ENCODE measurements at regions not wholly inside any gene's neighbourhood (a gene's known extent, or its start where the extent isn't known, plus 50 kb on each side); places are given as distances from the start of the nearest gene placed in this dataset.

GRCh38 chr6:81204731-81205130, 547.8 kb downstream of the TENT5A start:
- peaks cover 0 to 4% of the 10 kb centered on the region in 2 donors for H3K9me3 ChIP-seq (replicated peaks in 1 of 2; ENCODE audit: control insufficient read depth in 2 of 2, insufficient read depth in 1 of 2, low read depth in 1 of 2, low read length in 2 of 2)
- no peak overlapping the region for H3K4me2 ChIP-seq (ENCODE audit: insufficient read depth, low read length, poor library complexity, severe bottlenecking)
- no peak overlapping the region for H2BK5ac ChIP-seq (ENCODE audit: low read length)

GRCh38 chr6:81194374-81194773, 558.1 kb downstream of the TENT5A start:
- no peak overlapping the region for H3K23ac ChIP-seq (ENCODE audit: low read depth, low read length, poor library complexity)
- no peak overlapping the region for H3K9ac ChIP-seq (ENCODE audit: low read depth, low read length, poor library complexity)
- H4K91ac ChIP-seq (ENCODE audit: low read depth, low read length, poor library complexity), result no peak overlapping the region
- no peak overlapping the region for H3K4me3 ChIP-seq (ENCODE audit: low read length in 2 of 2)
- H2BK12ac ChIP-seq (ENCODE audit: low read length), result no peak overlapping the region
- H3K36me3 ChIP-seq (replicated peaks in 1 of 2; ENCODE audit: control insufficient read depth in 2 of 2, insufficient read depth in 2 of 2, low read length in 2 of 2), result no peaks in the 10 kb centered on the region
- H3K9me3 ChIP-seq (replicated peaks in 1 of 2; ENCODE audit: control insufficient read depth in 2 of 2, insufficient read depth in 1 of 2, low read depth in 1 of 2, low read length in 2 of 2), result no peaks in the 10 kb centered on the region
- no peaks in the 10 kb centered on the region for H3K79me1 ChIP-seq (ENCODE audit: low read depth, low read length)
- WGBS, 2 donors (ENCODE audit: extremely low coverage in 2 of 2, insufficient read length in 2 of 2, insufficient replicate concordance in 1 of 2), result no CpG with 5 or more reads among the region's 2 CpGs
- no peak overlapping the region for H3K27ac ChIP-seq (replicated peaks; ENCODE audit: low read length)
- no peak overlapping the region for H2BK5ac ChIP-seq (ENCODE audit: low read length)
- no peaks in the 10 kb centered on the region for H3K27me3 ChIP-seq (ENCODE audit: control insufficient read depth in 3 of 3, insufficient read depth in 3 of 3, low read depth in 1 of 3, low read length in 3 of 3)
- no peak overlapping the region for H2AK5ac ChIP-seq (ENCODE audit: low read depth, low read length)
- H2BK120ac ChIP-seq (ENCODE audit: low read depth, low read length), result no peak overlapping the region
- DNase-seq (ENCODE audit: low spot score), result no peak
- no peak overlapping the region for H3K4me2 ChIP-seq (ENCODE audit: insufficient read depth, low read length, poor library complexity, severe bottlenecking)
- no peak overlapping the region for H3K18ac ChIP-seq (ENCODE audit: low read length)
- H3K14ac ChIP-seq (ENCODE audit: low read length), result no peak overlapping the region
- no peak overlapping the region for H3K4ac ChIP-seq (ENCODE audit: low read length)
- no peak overlapping the region for H2AFZ ChIP-seq (ENCODE audit: low read length)
- no peak overlapping the region for H2BK15ac ChIP-seq (ENCODE audit: low read length)
- H4K8ac ChIP-seq (ENCODE audit: low read depth, low read length), result no peak overlapping the region
- no peaks in the 10 kb centered on the region for H3K4me1 ChIP-seq (ENCODE audit: control insufficient read depth in 2 of 2, insufficient read depth in 1 of 2, low read depth in 1 of 2, low read length in 2 of 2)

More at GRCh38 chr6:81204731-81205130, 547.8 kb downstream of the TENT5A start:
- Histone ChIP-seq H2BK15ac (ENCODE audit: low read length) (no peak overlapping the region), H3K9ac (ENCODE audit: low read depth, low read length, poor library complexity) (no peak overlapping the region), H2AFZ (ENCODE audit: low read length) (no peak overlapping the region), H2BK120ac (ENCODE audit: low read depth, low read length) (no peak overlapping the region), H3K14ac (ENCODE audit: low read length) (no peak overlapping the region), H2AK5ac (ENCODE audit: low read depth, low read length) (no peak overlapping the region), H3K36me3 (replicated peaks in 1 of 2; ENCODE audit: control insufficient read depth in 2 of 2, insufficient read depth in 2 of 2, low read length in 2 of 2) (no peaks in the 10 kb centered on the region), H4K91ac (ENCODE audit: low read depth, low read length, poor library complexity) (no peak overlapping the region), H3K27me3 (ENCODE audit: control insufficient read depth in 3 of 3, insufficient read depth in 3 of 3, low read depth in 1 of 3, low read length in 3 of 3) (no peaks in the 10 kb centered on the region), H3K23ac (ENCODE audit: low read depth, low read length, poor library complexity) (no peak overlapping the region), H3K79me1 (ENCODE audit: low read depth, low read length) (no peaks in the 10 kb centered on the region), H3K18ac (ENCODE audit: low read length) (no peak overlapping the region), H3K4me1 (ENCODE audit: control insufficient read depth in 2 of 2, insufficient read depth in 1 of 2, low read depth in 1 of 2, low read length in 2 of 2) (no peaks in the 10 kb centered on the region), H3K4ac (ENCODE audit: low read length) (no peak overlapping the region), H3K4me3 (ENCODE audit: low read length in 2 of 2) (no peak overlapping the region), H2BK12ac (ENCODE audit: low read length) (no peak overlapping the region), H4K8ac (ENCODE audit: low read depth, low read length) (no peak overlapping the region), H3K27ac (replicated peaks; ENCODE audit: low read length) (no peak overlapping the region)
- WGBS, 2 donors (ENCODE audit: extremely low coverage in 2 of 2, insufficient read length in 2 of 2, insufficient replicate concordance in 1 of 2), result no CpG with 5 or more reads among the region's 1 CpG
- DNase-seq (ENCODE audit: low spot score), result peak; percentile 9

- no peak overlapping the region for H3K14ac ChIP-seq (ENCODE audit: low read length)
- no peak overlapping the region for H3K9ac ChIP-seq (ENCODE audit: low read depth, low read length, poor library complexity)
- DNase-seq (ENCODE audit: low spot score), result no peak
- no peak overlapping the region for H4K8ac ChIP-seq (ENCODE audit: low read depth, low read length)
- no peak overlapping the region for H4K91ac ChIP-seq (ENCODE audit: low read depth, low read length, poor library complexity)
- H3K36me3 ChIP-seq (replicated peaks in 1 of 2; ENCODE audit: control insufficient read depth in 2 of 2, insufficient read depth in 2 of 2, low read length in 2 of 2), result no peaks in the 10 kb centered on the region
- H3K4me2 ChIP-seq (ENCODE audit: insufficient read depth, low read length, poor library complexity, severe bottlenecking), result no peak overlapping the region
- H3K9me3 ChIP-seq (replicated peaks in 1 of 2; ENCODE audit: control insufficient read depth in 2 of 2, insufficient read depth in 1 of 2, low read depth in 1 of 2, low read length in 2 of 2), result no peaks in the 10 kb centered on the region
- H3K4me3 ChIP-seq (ENCODE audit: low read length in 2 of 2), result no peak overlapping the region
- H3K18ac ChIP-seq (ENCODE audit: low read length), result no peak overlapping the region
- peaks cover 2 to 3% of the 10 kb centered on the region in 2 donors for H3K4me1 ChIP-seq (ENCODE audit: control insufficient read depth in 2 of 2, insufficient read depth in 1 of 2, low read depth in 1 of 2, low read length in 2 of 2)
- H2BK120ac ChIP-seq (ENCODE audit: low read depth, low read length), result no peak overlapping the region
- no peak overlapping the region for H3K4ac ChIP-seq (ENCODE audit: low read length)
- no peak overlapping the region for H2BK15ac ChIP-seq (ENCODE audit: low read length)
- no peak overlapping the region for H3K27ac ChIP-seq (replicated peaks; ENCODE audit: low read length)
- H2AFZ ChIP-seq (ENCODE audit: low read length), result peak overlapping the region; percentile 21
- no peak overlapping the region for H3K23ac ChIP-seq (ENCODE audit: low read depth, low read length, poor library complexity)
- no peaks in the 10 kb centered on the region for H3K79me1 ChIP-seq (ENCODE audit: low read depth, low read length)
- H2AK5ac ChIP-seq (ENCODE audit: low read depth, low read length), result no peak overlapping the region
- H3K27me3 ChIP-seq (ENCODE audit: control insufficient read depth in 3 of 3, insufficient read depth in 3 of 3, low read depth in 1 of 3, low read length in 3 of 3), result no peaks in the 10 kb centered on the region
- no peak overlapping the region for H2BK5ac ChIP-seq (ENCODE audit: low read length)
- no CpG with 5 or more reads among the region's 4 CpGs for WGBS, 2 donors (ENCODE audit: extremely low coverage in 2 of 2, insufficient read length in 2 of 2, insufficient replicate concordance in 1 of 2)
- no peak overlapping the region for H2BK12ac ChIP-seq (ENCODE audit: low read length)
Observed at GRCh38 chr6:81172056-81172740, 580.3 kb downstream of the TENT5A start.

GRCh38 chr6:81169166-81169565, 583.3 kb downstream of the TENT5A start:
- Histone ChIP-seq H3K27me3 (ENCODE audit: control insufficient read depth in 3 of 3, insufficient read depth in 3 of 3, low read depth in 1 of 3, low read length in 3 of 3) (no peaks in the 10 kb centered on the region), H3K4me2 (ENCODE audit: insufficient read depth, low read length, poor library complexity, severe bottlenecking) (no peak overlapping the region), H4K91ac (ENCODE audit: low read depth, low read length, poor library complexity) (no peak overlapping the region), H3K4ac (ENCODE audit: low read length) (no peak overlapping the region), H4K8ac (ENCODE audit: low read depth, low read length) (no peak overlapping the region), H3K18ac (ENCODE audit: low read length) (no peak overlapping the region), H2BK5ac (ENCODE audit: low read length) (no peak overlapping the region), H3K36me3 (replicated peaks in 1 of 2; ENCODE audit: control insufficient read depth in 2 of 2, insufficient read depth in 2 of 2, low read length in 2 of 2) (no peaks in the 10 kb centered on the region), H3K14ac (ENCODE audit: low read length) (no peak overlapping the region), H3K79me1 (ENCODE audit: low read depth, low read length) (no peaks in the 10 kb centered on the region), H3K27ac (replicated peaks; ENCODE audit: low read length) (no peak overlapping the region), H2AK5ac (ENCODE audit: low read depth, low read length) (no peak overlapping the region), H3K4me3 (ENCODE audit: low read length in 2 of 2) (no peak overlapping the region), H2BK120ac (ENCODE audit: low read depth, low read length) (no peak overlapping the region), H2BK15ac (ENCODE audit: low read length) (no peak overlapping the region), H3K9ac (ENCODE audit: low read depth, low read length, poor library complexity) (no peak overlapping the region), H3K4me1 (ENCODE audit: control insufficient read depth in 2 of 2, insufficient read depth in 1 of 2, low read depth in 1 of 2, low read length in 2 of 2) (peaks cover 2 to 3% of the 10 kb centered on the region in 2 donors), H3K23ac (ENCODE audit: low read depth, low read length, poor library complexity) (no peak overlapping the region), H3K9me3 (replicated peaks in 1 of 2; ENCODE audit: control insufficient read depth in 2 of 2, insufficient read depth in 1 of 2, low read depth in 1 of 2, low read length in 2 of 2) (no peaks in the 10 kb centered on the region), H2AFZ (ENCODE audit: low read length) (peak overlapping the region; percentile 9), H2BK12ac (ENCODE audit: low read length) (no peak overlapping the region)
- peak; percentile 1 for DNase-seq (ENCODE audit: low spot score)
- no CpG with 5 or more reads among the region's 2 CpGs for WGBS, 2 donors (ENCODE audit: extremely low coverage in 2 of 2, insufficient read length in 2 of 2, insufficient replicate concordance in 1 of 2)

Data from neuronal stem cell (in vitro differentiated cells).